K562 (cell line): ENCODE measurements at regions not wholly inside any gene's neighbourhood (a gene's known extent, or its start where the extent isn't known, plus 50 kb on each side); places are given as distances from the start of the nearest gene placed in this dataset.
A peak's percentile ranks its signal among the peaks of the same experiment; 100 is the strongest.

Experiments
- ATAC-seq: fragments of 200-7000 bp; cut with Tn5 transposase; 3 replicates; pipeline ENCODE4 v1.9.1; 2020; ENCODE audit warnings: moderate library complexity
- BruUV-seq: library from RNA; stranded (reverse); fragments of 400-500 nt; replicated peaks from 2 replicates; lab custom pipeline; 2021; lab: Mats Ljungman, UMichigan
- CTCF ChIA-PET: fragments of 300-600 bp; formaldehyde crosslinking; extraction: SDS; loops from one replicate; lab custom pipeline; 2021; ENCODE audit warnings: low intra/inter-chr PET ratio; lab: Yijun Ruan, JAX
- POLR2A ChIA-PET: fragments of 300-600, 350-650 bp; sonication (Branson Sonifier 250); formaldehyde crosslinking; extraction: SDS; loops from one replicate; lab custom pipeline; 2021; ENCODE audit warnings: antibody characterized with exemption, inconsistent platforms; lab: Yijun Ruan, JAX
- DNase-seq, 4 experiments: peaks; one replicate each; pipeline versions ENCODE4 v3.0.0 to v3.0.0-alpha.2; 2011 to 2018; ENCODE audit warnings: low spot score in 3 of 4, mixed read lengths in 3 of 4; ENCODE audit errors: extremely low read depth in 1 of 4
- FAIRE-seq: peaks from 2 replicates; lab custom pipeline; 2011; peaks lifted over from hg19 to GRCh38; lab: Jason Lieb, UNC
- H2AFZ ChIP-seq: 2 replicates; pipeline ENCODE4 v1.6.0; 2011; ENCODE audit warnings: low read depth, low read length, control low read depth, inconsistent platforms
- H3K27ac ChIP-seq: fragments of 200-600 bp; 3 replicates; pipeline ENCODE4 v1.8.0; 2011; ENCODE audit warnings: low read depth, mild to moderate bottlenecking, control low read depth, inconsistent platforms, low read length, moderate library complexity, mixed read lengths; ENCODE audit errors: extremely low read depth
- H3K27me3 ChIP-seq, 2 experiments: fragments of 300-600 bp in 1 of 2; 2 replicates in 1 of 2; 3 replicates in 1 of 2; pipeline versions ENCODE4 v1.6.0 to v1.8.0; 2011; ENCODE audit warnings: inconsistent platforms in 2 of 2, low read length in 2 of 2, mild to moderate bottlenecking in 1 of 2, mixed read lengths in 1 of 2, moderate library complexity in 1 of 2; ENCODE audit not compliant: control insufficient read depth in 2 of 2, insufficient read depth in 2 of 2
- H3K36me3 ChIP-seq: fragments of 300-600 bp; 3 replicates; pipeline ENCODE4 v1.8.0; 2011; ENCODE audit warnings: mild to moderate bottlenecking, low read length, inconsistent platforms; ENCODE audit not compliant: control insufficient read depth, insufficient read depth
- H3K4me1 ChIP-seq, 2 experiments: fragments of 200-600 bp in 1 of 2; replicated peaks in 1 of 2; 2 replicates in 1 of 2; 3 replicates in 1 of 2; pipeline versions ENCODE4 v1.5.1 to v1.8.0; 2011; ENCODE audit warnings: inconsistent platforms in 2 of 2, low read length in 2 of 2, mild to moderate bottlenecking in 1 of 2, mixed read lengths in 1 of 2, moderate library complexity in 1 of 2; ENCODE audit not compliant: control insufficient read depth in 2 of 2, insufficient read depth in 2 of 2
- H3K4me2 ChIP-seq: 2 replicates; pipeline ENCODE4 v1.6.1; 2011; ENCODE audit warnings: low read length, control low read depth, inconsistent platforms, mixed read lengths; ENCODE audit not compliant: insufficient read depth
- H3K4me3 ChIP-seq: fragments of 200-600 bp; sonication (generic), shearing (Covaris generic); 2 replicates; pipeline ENCODE4 v1.5.1; 2016; ENCODE audit warnings: control low read depth, inconsistent platforms
- H3K79me2 ChIP-seq: fragments of 200-600 bp; 3 replicates; pipeline ENCODE4 v1.8.0; 2011; ENCODE audit warnings: low read length, inconsistent platforms; ENCODE audit not compliant: control insufficient read depth, insufficient read depth
- H3K9ac ChIP-seq, 2 experiments: 2 replicates each; pipeline versions ENCODE4 v1.6.0 to v1.6.1; 2011; ENCODE audit warnings: low read depth in 2 of 2, low read length in 2 of 2, control low read depth in 1 of 2, inconsistent platforms in 1 of 2, mild to moderate bottlenecking in 1 of 2, mixed read lengths in 1 of 2; ENCODE audit not compliant: insufficient read depth in 1 of 2
- H3K9me1 ChIP-seq: one replicate; pipeline ENCODE4 v1.6.0; 2011; ENCODE audit warnings: inconsistent platforms, mild to moderate bottlenecking, low read length, moderate library complexity; ENCODE audit not compliant: control insufficient read depth, insufficient read depth
- H3K9me3 ChIP-seq: replicated peaks from 2 replicates; pipeline ENCODE4 v1.5.1; 2011; ENCODE audit warnings: low read depth, low read length, inconsistent platforms; ENCODE audit not compliant: control insufficient read depth, insufficient read depth
- H4K20me1 ChIP-seq: replicated peaks from 2 replicates; pipeline ENCODE4 v1.6.1; 2011; ENCODE audit warnings: low read length, inconsistent platforms, mixed read lengths; ENCODE audit not compliant: control insufficient read depth, insufficient read depth
- BCOR ChIP-seq: fragments of 450-650 bp; IDR thresholded peaks from 2 replicates; pipeline ENCODE4 v1.6.1; 2016
- CEBPB ChIP-seq: fragments of 450-650 bp; IDR thresholded peaks from 2 replicates; pipeline ENCODE4 v1.6.1; 2016; ENCODE audit warnings: missing genetic modification characterization, missing compliant biosample characterization
- CEBPG ChIP-seq, 3 experiments: fragments of 200-800 bp in 1 of 3; sonication (Bioruptor generic) in 1 of 3; sonication (generic) in 1 of 3; formaldehyde crosslinking in 1 of 3; IDR thresholded peaks in 2 of 3; conservative IDR thresholded peaks in 1 of 3; 2 replicates each; pipeline versions ENCODE4 v1.6.1 to v1.8.0; 2016 to 2022; ENCODE audit warnings: missing compliant biosample characterization in 2 of 3, missing genetic modification characterization in 2 of 3, mild to moderate bottlenecking in 1 of 3, missing genetic modification reagents in 1 of 3
- GATAD2A ChIP-seq: fragments of 450-650 bp; IDR thresholded peaks from 2 replicates; pipeline ENCODE4 v1.6.1; 2017
- ID3 ChIP-seq, 2 experiments: fragments of 250-450 bp in 1 of 2; fragments of 450-650 bp in 1 of 2; sonication (Bioruptor Pico) in 1 of 2; IDR thresholded peaks; 2 replicates each; pipeline versions ENCODE4 v1.6.1 to v1.8.0; 2016 to 2021; ENCODE audit warnings: mild to moderate bottlenecking in 2 of 2, moderate library complexity in 2 of 2, missing compliant biosample characterization in 1 of 2, missing genetic modification characterization in 1 of 2
- MYC ChIP-seq, 2 experiments: fragments of 250-450 bp in 1 of 2; sonication (Bioruptor Pico) in 1 of 2; IDR thresholded peaks; 2 replicates each; pipeline versions ENCODE4 v1.5.1 to v1.6.1; 2012 to 2021; ENCODE audit warnings: low read depth in 2 of 2, borderline replicate concordance in 1 of 2, improper control_type of control experiment in 1 of 2, low read length in 1 of 2, mild to moderate bottlenecking in 1 of 2, moderate library complexity in 1 of 2
- PKNOX1 ChIP-seq: fragments of 450-650 bp; IDR thresholded peaks from 2 replicates; pipeline ENCODE4 v1.6.1; 2016
- TEAD2 ChIP-seq: fragments of 450-650 bp; IDR thresholded peaks from 2 replicates; pipeline ENCODE4 v1.6.1; 2016; ENCODE audit warnings: missing genetic modification characterization, control low read depth, missing compliant biosample characterization
- TRIM25 ChIP-seq: fragments of 450-650 bp; IDR thresholded peaks from 2 replicates; pipeline ENCODE4 v1.7.0; 2016; ENCODE audit warnings: borderline replicate concordance
- ZBED1 ChIP-seq: IDR thresholded peaks from 2 replicates; pipeline ENCODE4 v1.6.1; 2014
- ZKSCAN3 ChIP-seq: fragments of 250-450 bp; sonication (Bioruptor Pico); IDR thresholded peaks from 2 replicates; pipeline ENCODE4 v1.4.0; 2020
- ZNF431 ChIP-seq: sonication (generic); formaldehyde crosslinking; IDR thresholded peaks from 2 replicates; pipeline ENCODE4 v1.8.0; 2022; ENCODE audit warnings: mild to moderate bottlenecking, missing genetic modification reagents
- ZNF551 ChIP-seq: fragments of 250-450 bp; sonication (Bioruptor Pico); IDR thresholded peaks from 2 replicates; pipeline ENCODE4 v1.5.0; 2021; ENCODE audit warnings: mild to moderate bottlenecking, moderate library complexity
- WGBS: fragments of 100-300 bp; shearing (Covaris generic); methylation state at CpG from one replicate; pipeline ENCODE4 v1.1.6; 2016; ENCODE audit warnings: low coverage, mixed read lengths; ENCODE audit not compliant: insufficient coverage; ENCODE audit errors: missing lambda C conversion rate; 5-methylcytosine and 5-hydroxymethylcytosine counted together
- in situ Hi-C: fragments of 300-500 bp; cut with MboI; formaldehyde crosslinking; loops from 4 replicates; pipeline ENCODE4 v1.15.0; 2018; ENCODE audit warnings: inconsistent platforms, mixed read lengths
- intact Hi-C: fragments of 100-400 bp; cut with micrococcal nuclease; formaldehyde crosslinking; loops from 2 replicates; pipeline ENCODE4 v1.14.2; 2022

DNA sequence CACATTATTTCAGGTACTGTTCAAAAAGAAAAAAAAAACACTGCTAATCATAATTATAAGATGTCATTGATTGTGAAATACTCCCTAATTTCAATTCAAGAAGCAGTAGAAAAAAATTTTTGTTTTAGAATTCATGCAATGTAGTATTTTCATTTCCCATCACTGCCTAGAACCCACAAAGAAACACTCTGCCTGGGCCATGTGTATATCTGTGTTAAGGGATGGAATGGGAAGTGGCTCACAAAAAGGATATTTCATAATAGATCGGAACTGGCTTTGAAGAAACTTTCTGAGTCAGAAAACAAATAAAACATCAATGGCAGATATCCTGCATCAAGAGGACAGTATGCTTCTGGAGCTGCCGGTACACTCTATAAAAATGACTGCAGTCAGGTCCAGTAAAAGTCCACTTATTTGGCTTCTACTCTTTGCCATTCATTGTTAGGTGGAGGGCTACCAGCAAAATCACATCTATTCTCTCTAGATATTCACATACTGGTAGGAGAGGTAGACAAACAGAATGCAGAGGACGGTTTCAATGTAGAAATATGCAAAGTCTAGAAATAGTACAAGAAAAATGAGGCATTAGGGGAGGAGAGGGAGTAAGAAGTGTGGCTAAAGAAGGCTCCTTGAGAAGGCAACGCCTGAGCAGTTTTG, 135.0 kb upstream of the TNFAIP3 start:
- no peak for TF ChIP-seq MYC (IDR thresholded peaks at IDR 0.05; ENCODE audit: low read depth, low read length)
- no peak for TF ChIP-seq MYC (CRISPR knock-in tag; IDR thresholded peaks at IDR 0.05; ENCODE audit: borderline replicate concordance, low read depth)
- no peak for TF ChIP-seq TRIM25
- TF ChIP-seq ZKSCAN3 (CRISPR knock-in tag): no peak
- no peak for TF ChIP-seq GATAD2A
- no peak for TF ChIP-seq ZNF551
- no peak for TF ChIP-seq PKNOX1
- no peak for TF ChIP-seq BCOR
- no peak for TF ChIP-seq TEAD2
- no peak for TF ChIP-seq ID3 (CRISPR knock-in tag; IDR thresholded peaks at IDR 0.05)
- TF ChIP-seq ID3 (tag; IDR thresholded peaks at IDR 0.05): no peak
- TF ChIP-seq CEBPG (CRISPR knock-in tag; IDR thresholded peaks at IDR 0.05): no peak
- peak; percentile 22 to 38; a peak in 2 of 4 replicates for TF ChIP-seq CEBPG (tag; conservative IDR thresholded peaks at IDR 0.05 in 1 of 2, IDR thresholded peaks at IDR 0.05 in 1 of 2)
- TF ChIP-seq ZBED1: no peak
- peak; percentile 75 for TF ChIP-seq CEBPB (tag)
- no peak for TF ChIP-seq ZNF431
- TF ChIP-seq, all 486 proteins: peak for 2
- BruUV-seq: no TSS peak
- CTCF ChIA-PET: no interaction called here
- H3K9me1 ChIP-seq: no peaks in the 10 kb centered on the region
- WGBS: 1% methylated on average over 4 of the region's 4 CpGs
- DNase-seq: no peak
- POLR2A ChIA-PET: interaction anchor here (0.7 to 1.9 kb wide), 5 partner anchors 9 to 139 kb away, joined by 3 to 4 read pairs (median 3); no protein-coding TSS in a partner anchor
- H3K4me3 ChIP-seq: no peak overlapping the region
- no peak overlapping the region for H3K9ac ChIP-seq
- in situ Hi-C loops: no loop called here
- ATAC-seq: no peak
- intact Hi-C loops: no loop called here
- no peak for FAIRE-seq
- H2AFZ ChIP-seq: no peak overlapping the region
- H4K20me1 ChIP-seq: no peaks in the 10 kb centered on the region
- H3K36me3 ChIP-seq: no peaks in the 10 kb centered on the region
- no peaks in the 10 kb centered on the region for H3K9me3 ChIP-seq
- H3K79me2 ChIP-seq: no peaks in the 10 kb centered on the region
- H3K27ac ChIP-seq: no peak overlapping the region
- H3K4me1 ChIP-seq: peaks cover 0 to 8% of the 10 kb centered on the region in 2 experiments; a peak in 1 of 5 replicates
- H3K4me2 ChIP-seq: no peak overlapping the region
- H3K27me3 ChIP-seq: peaks cover 5 to 23% of the 10 kb centered on the region in 2 experiments; a peak in 4 of 5 replicates
